Adrenal gland (tissue), 9 donors: ENCODE measurements at regions not wholly inside any gene's neighbourhood (a gene's known extent, or its start where the extent isn't known, plus 50 kb on each side); places are given as distances from the start of the nearest gene placed in this dataset.

ENCODE experiments used
- DNase-seq, 7 donors: peaks; one replicate each; pipeline ENCODE4 v3.0.0-alpha.2; 2019 to 2020
- H3K27ac ChIP-seq, 5 donors: fragments of 200-600 bp; sonication (generic) in 4 of 5; 1 replicate in 3 of 5; 2 replicates in 2 of 5; pipeline versions ENCODE4 v1.5.1 to v1.8.0; 2016 to 2020; ENCODE audit warnings: mild to moderate bottlenecking in 1 of 5
- H3K27me3 ChIP-seq: fragments of 200-600 bp; 2 replicates; pipeline ENCODE4 v1.8.0; 2021
- H3K36me3 ChIP-seq, 2 donors: fragments of 200-600 bp; replicated peaks in 1 of 2; 1 replicate in 1 of 2; 2 replicates in 1 of 2; pipeline versions ENCODE4 v1.5.1 to v1.8.0; 2018 to 2022
- H3K4me1 ChIP-seq, 2 donors: fragments of 200-600 bp; replicated peaks in 1 of 2; 1 replicate in 1 of 2; 2 replicates in 1 of 2; pipeline versions ENCODE4 v1.5.1 to v1.8.0; 2018 to 2021
- H3K4me3 ChIP-seq, 4 donors: fragments of 200-600 bp; sonication (generic) in 3 of 4; one replicate each; pipeline ENCODE4 v1.5.1; 2016 to 2018
- H3K9me3 ChIP-seq, 3 donors: fragments of 200-600 bp; sonication (generic) in 1 of 3; replicated peaks in 1 of 3; 1 replicate in 2 of 3; 2 replicates in 1 of 3; pipeline versions ENCODE4 v1.5.1 to v1.8.0; 2016 to 2021
- POLR2A ChIP-seq, 2 donors: fragments of 450-650 bp; IDR thresholded peaks; one replicate each; pipeline ENCODE4 v1.6.1; 2017; ENCODE audit warnings: antibody characterized with exemption in 2 of 2, mild to moderate bottlenecking in 2 of 2, moderate library complexity in 1 of 2
- WGBS, 4 donors: extraction: QIAGEN DNeasy Blood & Tissue Kit in 2 of 4; methylation state at CpG; one replicate each; pipeline versions ENCODE4 v1.1.5 to v1.1.7; 2013 to 2017; 5-methylcytosine and 5-hydroxymethylcytosine counted together
- intact Hi-C, 2 donors: fragments of 100-400 bp; cut with DNase I; formaldehyde crosslinking; loops; one replicate each; pipeline versions ENCODE4 v1.14.1 to v1.15.0; 2022 to 2023
- TF ChIP-seq, protein P1 (sequence below), 6 experiments: fragments of 450-650 bp in 4 of 6; fragments of 200-600 bp in 2 of 6; sonication (generic) in 1 of 6; IDR thresholded peaks; 1 replicate in 5 of 6; 2 replicates in 1 of 6; pipeline versions ENCODE4 v1.5.1 to v1.8.0; 2016 to 2021; ENCODE audit warnings: antibody characterized with exemption in 6 of 6, mild to moderate bottlenecking in 2 of 6, moderate library complexity in 1 of 6
- donor health status: healthy with polysubstance abuse.
- donor health status: Bipolar disorder and iron deficiency.
- donor health status: DM: yes; HTN: yes; CAD: no.
- donor health status: DM: no; HTN: no; CAD: no.
- donor health status: DM: no; HTN: no; CAD: no.

GRCh38 chr11:95713428-95713827 lies 76.2 kb downstream of the FAM76B start:
- H3K4me3 ChIP-seq = no peak overlapping the region
- H3K27ac ChIP-seq = no peak overlapping the region
- H3K27me3 ChIP-seq = no peaks in the 10 kb centered on the region
- TF ChIP-seq, protein P1, sequence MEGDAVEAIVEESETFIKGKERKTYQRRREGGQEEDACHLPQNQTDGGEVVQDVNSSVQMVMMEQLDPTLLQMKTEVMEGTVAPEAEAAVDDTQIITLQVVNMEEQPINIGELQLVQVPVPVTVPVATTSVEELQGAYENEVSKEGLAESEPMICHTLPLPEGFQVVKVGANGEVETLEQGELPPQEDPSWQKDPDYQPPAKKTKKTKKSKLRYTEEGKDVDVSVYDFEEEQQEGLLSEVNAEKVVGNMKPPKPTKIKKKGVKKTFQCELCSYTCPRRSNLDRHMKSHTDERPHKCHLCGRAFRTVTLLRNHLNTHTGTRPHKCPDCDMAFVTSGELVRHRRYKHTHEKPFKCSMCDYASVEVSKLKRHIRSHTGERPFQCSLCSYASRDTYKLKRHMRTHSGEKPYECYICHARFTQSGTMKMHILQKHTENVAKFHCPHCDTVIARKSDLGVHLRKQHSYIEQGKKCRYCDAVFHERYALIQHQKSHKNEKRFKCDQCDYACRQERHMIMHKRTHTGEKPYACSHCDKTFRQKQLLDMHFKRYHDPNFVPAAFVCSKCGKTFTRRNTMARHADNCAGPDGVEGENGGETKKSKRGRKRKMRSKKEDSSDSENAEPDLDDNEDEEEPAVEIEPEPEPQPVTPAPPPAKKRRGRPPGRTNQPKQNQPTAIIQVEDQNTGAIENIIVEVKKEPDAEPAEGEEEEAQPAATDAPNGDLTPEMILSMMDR (IDR thresholded peaks at IDR 0.05) = no peak
- no peak for TF ChIP-seq POLR2A (IDR thresholded peaks at IDR 0.05)
- H3K36me3 ChIP-seq = no peaks in the 10 kb centered on the region
- no peaks in the 10 kb centered on the region for H3K9me3 ChIP-seq
- intact Hi-C loops = no loop called here
- peaks cover 0 to 3% of the 10 kb centered on the region in 2 donors for H3K4me1 ChIP-seq
- 81 to 88% (median 83%) methylated on average over 3 of the region's 3 CpGs for WGBS, 4 donors
- DNase-seq = no peak

DNA sequence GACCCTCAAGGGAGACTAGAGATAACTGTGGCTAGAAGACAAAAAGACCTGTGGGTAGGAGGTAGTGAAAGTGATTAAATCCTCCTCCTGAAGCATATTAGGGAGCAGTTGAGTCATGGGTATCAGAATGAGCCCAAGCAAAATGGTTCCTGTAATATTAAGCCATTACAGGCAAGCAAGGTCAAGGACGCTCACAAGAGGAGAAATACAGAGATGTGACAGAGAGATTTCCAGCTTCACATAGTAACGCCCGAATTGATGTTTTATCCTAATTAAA lies 77.7 kb downstream of the FAM76B start:
- H3K27me3 ChIP-seq = no peaks in the 10 kb centered on the region
- H3K4me1 ChIP-seq = peaks cover 0 to 3% of the 10 kb centered on the region in 2 donors
- DNase-seq = peak in 2 of 7 donors; percentile 13 to 19
- intact Hi-C loops = no loop called here
- H3K27ac ChIP-seq = no peak overlapping the region
- no peak overlapping the region for H3K4me3 ChIP-seq
- H3K36me3 ChIP-seq = no peaks in the 10 kb centered on the region
- TF ChIP-seq, protein P1 (IDR thresholded peaks at IDR 0.05) = no peak
- no peak for TF ChIP-seq POLR2A (IDR thresholded peaks at IDR 0.05)
- no peaks in the 10 kb centered on the region for H3K9me3 ChIP-seq
- WGBS, 4 donors = 58 to 66% (median 64%) methylated on average over 3 of the region's 3 CpGs

DNA sequence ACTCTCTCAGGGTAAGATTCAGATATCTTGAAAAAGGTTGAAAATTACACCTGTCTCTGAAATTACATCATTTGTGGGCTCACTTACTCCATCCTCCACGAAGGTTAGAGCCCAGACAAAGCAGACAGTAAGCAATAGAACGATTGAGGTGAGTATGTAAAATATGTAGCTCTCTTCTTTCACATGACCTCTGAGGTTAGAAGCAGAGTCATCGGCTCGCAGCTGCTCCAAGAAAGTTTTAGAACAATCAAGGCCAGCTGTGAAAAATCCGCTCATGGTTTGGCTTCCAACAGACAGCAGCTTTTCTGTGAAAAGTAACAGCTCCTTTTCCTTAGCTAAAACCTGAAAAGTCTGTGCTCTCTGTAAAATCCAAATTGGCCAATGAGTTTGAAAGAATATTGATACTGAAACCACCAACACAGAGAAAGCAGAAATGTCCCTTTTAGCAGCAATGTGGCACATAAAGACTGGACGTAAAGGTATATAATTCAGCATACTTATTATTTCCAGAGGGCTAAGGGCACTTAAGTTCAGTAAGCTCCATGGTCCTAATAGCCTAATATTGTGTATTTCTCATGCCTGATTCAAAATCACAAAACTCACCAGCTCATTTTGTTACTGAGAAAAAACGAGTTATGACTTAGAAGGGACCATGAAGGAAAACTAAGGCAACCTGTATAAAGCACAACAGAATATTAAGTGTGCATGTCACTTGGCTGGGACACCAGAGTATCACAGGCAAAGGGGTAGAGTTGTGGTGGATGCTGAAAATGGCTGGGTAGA lies 78.2 kb downstream of the FAM76B start:
- 46 to 67% (median 52%) methylated on average over 7 of the region's 7 CpGs for WGBS, 4 donors
- no peak overlapping the region for H3K4me3 ChIP-seq
- intact Hi-C loops = no loop called here

GRCh38 chr11:95708681-95709080 lies 80.9 kb downstream of the FAM76B start:
- no peaks in the 10 kb centered on the region for H3K9me3 ChIP-seq
- no peak overlapping the region for H3K27ac ChIP-seq
- peaks cover 0 to 14% of the 10 kb centered on the region in 2 donors for H3K4me1 ChIP-seq
- H3K4me3 ChIP-seq = no peak overlapping the region
- 93 to 100% (median 96%) methylated on average over 1 of the region's 1 CpG for WGBS, 4 donors
- TF ChIP-seq POLR2A (IDR thresholded peaks at IDR 0.05) = no peak
- TF ChIP-seq, protein P1 (IDR thresholded peaks at IDR 0.05) = no peak
- DNase-seq = no peak
- H3K36me3 ChIP-seq = no peaks in the 10 kb centered on the region
- no peaks in the 10 kb centered on the region for H3K27me3 ChIP-seq
- intact Hi-C loops = loop anchor here (5.0 to 10.0 kb wide), 2 partner anchors 474 to 556 kb away; partner anchors contain the start of gene SESN3 (in 1 of the 2)

More for the DNA sequence above, 78.2 kb downstream of the FAM76B start:
- peak in 4 of 7 donors; percentile 16 to 33 (median 26) for DNase-seq
- Histone ChIP-seq H3K36me3 (no peaks in the 10 kb centered on the region), H3K27me3 (no peaks in the 10 kb centered on the region), H3K27ac (no peak overlapping the region), H3K9me3 (no peaks in the 10 kb centered on the region), H3K4me1 (peaks cover 0 to 3% of the 10 kb centered on the region in 2 donors)
- no peak for TF ChIP-seq POLR2A (IDR thresholded peaks at IDR 0.05)
- TF ChIP-seq, protein P1 (IDR thresholded peaks at IDR 0.05) = no peak
